Liver (tissue), 8 donors: ENCODE measurements at regions not wholly inside any gene's neighbourhood (a gene's known extent, or its start where the extent isn't known, plus 50 kb on each side); places are given as distances from the start of the nearest gene placed in this dataset.

Experiments
- DNase-seq: peaks from one replicate; pipeline ENCODE4 v3.0.0-alpha.2; 2017; ENCODE audit warnings: low spot score
- H3K27ac ChIP-seq, 2 donors: one replicate each; pipeline ENCODE4 v1.7.0; 2013; ENCODE audit warnings: inconsistent platforms in 2 of 2, low read length in 2 of 2, control low read depth in 1 of 2, low read depth in 1 of 2, mild to moderate bottlenecking in 1 of 2
- H3K27me3 ChIP-seq, 4 donors: one replicate each; pipeline versions ENCODE4 v1.6.1 to v1.7.0; 2013; ENCODE audit warnings: low read length in 3 of 4, inconsistent platforms in 1 of 4, mild to moderate bottlenecking in 1 of 4, moderate library complexity in 1 of 4; ENCODE audit not compliant: control insufficient read depth in 4 of 4, insufficient read depth in 4 of 4
- H3K36me3 ChIP-seq, 4 donors: one replicate each; pipeline versions ENCODE4 v1.6.1 to v1.7.0; 2013; ENCODE audit warnings: low read length in 3 of 4, mild to moderate bottlenecking in 3 of 4, low read depth in 1 of 4, moderate library complexity in 1 of 4; ENCODE audit not compliant: control insufficient read depth in 4 of 4, insufficient read depth in 3 of 4
- H3K4me1 ChIP-seq, 4 donors: one replicate each; pipeline versions ENCODE4 v1.6.1 to v1.7.0; 2013; ENCODE audit warnings: low read length in 3 of 4, mild to moderate bottlenecking in 3 of 4, moderate library complexity in 1 of 4; ENCODE audit not compliant: control insufficient read depth in 4 of 4, insufficient read depth in 4 of 4
- H3K4me3 ChIP-seq, 3 donors: one replicate each; pipeline versions ENCODE4 v1.6.1 to v1.7.0; 2013; ENCODE audit warnings: low read length in 3 of 3, control low read depth in 1 of 3, low read depth in 1 of 3, mild to moderate bottlenecking in 1 of 3
- H3K9ac ChIP-seq, 2 donors: one replicate each; pipeline ENCODE4 v1.7.0; 2013; ENCODE audit warnings: low read length in 2 of 2, mild to moderate bottlenecking in 2 of 2, moderate library complexity in 2 of 2, control low read depth in 1 of 2, low read depth in 1 of 2
- H3K9me3 ChIP-seq, 4 donors: one replicate each; pipeline versions ENCODE4 v1.6.1 to v1.7.0; 2013; ENCODE audit warnings: low read length in 3 of 4; ENCODE audit not compliant: control insufficient read depth in 4 of 4
- ATF3 ChIP-seq: IDR thresholded peaks from 2 replicates; pipeline ENCODE4 v1.6.1; 2016; ENCODE audit warnings: antibody characterized with exemption
- CTCF ChIP-seq: fragments of 150-350 bp; IDR thresholded peaks from 2 replicates; pipeline ENCODE4 v1.5.1; 2017; ENCODE audit warnings: improper control_type of control experiment, low read depth, low read length; ENCODE audit not compliant: missing input control
- EGR1 ChIP-seq, 2 donors: IDR thresholded peaks; 2 replicates each; pipeline ENCODE4 v1.6.1; 2016 to 2018; ENCODE audit warnings: antibody characterized with exemption in 2 of 2, low read depth in 2 of 2
- FOXA1 ChIP-seq: IDR thresholded peaks from 2 replicates; pipeline ENCODE4 v1.6.1; 2016; ENCODE audit warnings: antibody characterized with exemption
- FOXA2 ChIP-seq: IDR thresholded peaks from 2 replicates; pipeline ENCODE4 v1.6.1; 2016; ENCODE audit warnings: antibody characterized with exemption
- HNF4A ChIP-seq, 2 donors: conservative IDR thresholded peaks; 2 replicates each; pipeline ENCODE4 v1.6.1; 2016; ENCODE audit warnings: antibody characterized with exemption in 2 of 2, mild to moderate bottlenecking in 2 of 2
- HNF4G ChIP-seq: IDR thresholded peaks from 2 replicates; pipeline ENCODE4 v1.6.1; 2016; ENCODE audit warnings: antibody characterized with exemption
- JUND ChIP-seq, 2 donors: IDR thresholded peaks; 2 replicates each; pipeline ENCODE4 v1.6.1; 2016; ENCODE audit warnings: antibody characterized with exemption in 2 of 2
- MAX ChIP-seq: IDR thresholded peaks from 2 replicates; pipeline ENCODE4 v1.6.1; 2016; ENCODE audit warnings: antibody characterized with exemption
- NR2F2 ChIP-seq: IDR thresholded peaks from 2 replicates; pipeline ENCODE4 v1.6.1; 2016; ENCODE audit warnings: antibody characterized with exemption
- RAD21 ChIP-seq, 2 donors: IDR thresholded peaks; 2 replicates each; pipeline ENCODE4 v1.6.1; 2016; ENCODE audit warnings: antibody characterized with exemption in 2 of 2, mild to moderate bottlenecking in 2 of 2
- REST ChIP-seq: IDR thresholded peaks from 2 replicates; pipeline ENCODE4 v1.6.1; 2016; ENCODE audit warnings: antibody characterized with exemption, mild to moderate bottlenecking
- RXRA ChIP-seq, 2 donors: IDR thresholded peaks; 2 replicates each; pipeline ENCODE4 v1.6.1; 2017 to 2018; ENCODE audit warnings: antibody characterized with exemption in 2 of 2, mild to moderate bottlenecking in 1 of 2
- SP1 ChIP-seq: IDR thresholded peaks from 2 replicates; pipeline ENCODE4 v1.6.1; 2018; ENCODE audit warnings: antibody characterized with exemption, mild to moderate bottlenecking
- TAF1 ChIP-seq: conservative IDR thresholded peaks from 2 replicates; pipeline ENCODE4 v1.6.1; 2016; ENCODE audit warnings: antibody characterized with exemption, mild to moderate bottlenecking
- YY1 ChIP-seq: IDR thresholded peaks from 2 replicates; pipeline ENCODE4 v1.6.1; 2016; ENCODE audit warnings: antibody characterized with exemption, mild to moderate bottlenecking
- ZBTB33 ChIP-seq: IDR thresholded peaks from 2 replicates; pipeline ENCODE4 v1.6.1; 2016; ENCODE audit warnings: antibody characterized with exemption
- WGBS: extraction: QIAGEN DNeasy Blood & Tissue Kit; methylation state at CpG from one replicate; pipeline ENCODE4 v1.1.7; 2013; 5-methylcytosine and 5-hydroxymethylcytosine counted together
- donor health status: healthy.
- donor health status: healthy.
- donor health status: healthy.
- donor health status: healthy.
- donor health status: healthy.

- Histone ChIP-seq H3K4me1 (peaks cover 0 to under 1% (median 0%) of the 10 kb centered on the region in 4 donors), H3K36me3 (no peaks in the 10 kb centered on the region), H3K27me3 (no peaks in the 10 kb centered on the region), H3K9me3 (no peaks in the 10 kb centered on the region), H3K27ac (no peak overlapping the region), H3K4me3 (no peak overlapping the region), H3K9ac (no peak overlapping the region)
- DNase-seq: no peak
- TF ChIP-seq ZBTB33 (no peak), EGR1 (IDR thresholded peaks at IDR 0.05; ENCODE audit: low read depth in 2 of 2) (no peak), RAD21 (IDR thresholded peaks at IDR 0.05) (no peak), MAX (no peak), NR2F2 (no peak), YY1 (no peak), RXRA (IDR thresholded peaks at IDR 0.05) (no peak), SP1 (no peak), CTCF (no peak), JUND (IDR thresholded peaks at IDR 0.05) (no peak), TAF1 (no peak), FOXA2 (no peak), HNF4G (no peak), REST (no peak)
Observed at GRCh38 chr3:170754311-170754693, 115.7 kb downstream of the RPL22L1 start.

GRCh38 chr3:170753421-170754310 is 116.3 kb downstream of the RPL22L1 start:
- Histone ChIP-seq H3K36me3 (no peaks in the 10 kb centered on the region), H3K9me3 (no peaks in the 10 kb centered on the region), H3K9ac (no peak overlapping the region), H3K4me1 (no peaks in the 10 kb centered on the region), H3K27me3 (no peaks in the 10 kb centered on the region), H3K27ac (no peak overlapping the region), H3K4me3 (no peak overlapping the region)
- DNase-seq: no peak
- WGBS: 92% methylated on average over 2 of the region's 2 CpGs
- TF ChIP-seq EGR1 (IDR thresholded peaks at IDR 0.05; ENCODE audit: low read depth in 2 of 2) (no peak), ATF3 (no peak), NR2F2 (no peak), REST (no peak), ZBTB33 (no peak), RAD21 (IDR thresholded peaks at IDR 0.05) (no peak), FOXA1 (no peak), YY1 (no peak), FOXA2 (no peak), MAX (no peak), HNF4A (conservative IDR thresholded peaks at IDR 0.05) (no peak)
